Body of pancreas (tissue), 4 donors: ENCODE measurements at regions not wholly inside any gene's neighbourhood (a gene's known extent, or its start where the extent isn't known, plus 50 kb on each side); places are given as distances from the start of the nearest gene placed in this dataset.

Source experiments
- CTCF ChIP-seq, 7 experiments: fragments of 450-650 bp in 4 of 7; fragments of 200-600 bp in 3 of 7; sonication (generic) in 3 of 7; IDR thresholded peaks; one replicate each; pipeline ENCODE4 v1.5.1; 2016 to 2019; ENCODE audit warnings: antibody characterized with exemption in 7 of 7
- POLR2A ChIP-seq, 3 donors: fragments of 450-650 bp; IDR thresholded peaks; one replicate each; pipeline ENCODE4 v1.6.1; 2016; ENCODE audit warnings: antibody characterized with exemption in 3 of 3, mild to moderate bottlenecking in 2 of 3

GRCh38 chr4:34534916-34535315 lies 1709.4 kb downstream of the ARAP2 start:
- TF ChIP-seq CTCF (IDR thresholded peaks at IDR 0.05) (no peak), POLR2A (IDR thresholded peaks at IDR 0.05) (no peak)
